ENCODE measurements at regions not wholly inside any gene's neighbourhood (a gene's known extent, or its start where the extent isn't known, plus 50 kb on each side); places are given as distances from the start of the nearest gene placed in this dataset.

DNA sequence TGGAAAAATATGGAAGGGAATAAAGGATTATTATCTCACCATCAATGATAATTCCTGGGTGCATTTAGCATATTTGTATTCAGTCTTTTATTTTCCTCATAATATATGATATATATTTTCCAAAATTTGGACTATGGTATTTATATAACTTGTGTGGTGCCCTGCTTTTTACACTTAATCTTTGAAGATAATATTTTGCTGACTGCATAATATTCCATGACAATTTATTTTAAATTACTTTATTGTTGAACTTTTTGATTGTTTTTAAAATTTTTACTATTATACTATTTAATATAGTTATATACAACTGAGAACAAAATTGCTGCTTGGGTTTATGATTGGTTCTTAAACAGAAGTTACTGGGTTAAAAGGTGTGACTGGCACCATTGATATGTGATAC lies 212.3 kb downstream of the TTC6 start:
- Histone ChIP-seq H3K36me3 (no peaks in the 10 kb centered on the region), H3K27me3 (no peaks in the 10 kb centered on the region), H3K4me3 (ENCODE audit: low read depth in 1 of 2, low read length in 1 of 2) (no peak overlapping the region), H3K4me1 (ENCODE audit: control insufficient read depth in 1 of 2, insufficient read depth in 1 of 2, low read depth in 1 of 2, low read length in 1 of 2) (no peaks in the 10 kb centered on the region), H3K9me3 (no peaks in the 10 kb centered on the region), H3K27ac (no peak overlapping the region)
- TF ChIP-seq, protein P1, sequence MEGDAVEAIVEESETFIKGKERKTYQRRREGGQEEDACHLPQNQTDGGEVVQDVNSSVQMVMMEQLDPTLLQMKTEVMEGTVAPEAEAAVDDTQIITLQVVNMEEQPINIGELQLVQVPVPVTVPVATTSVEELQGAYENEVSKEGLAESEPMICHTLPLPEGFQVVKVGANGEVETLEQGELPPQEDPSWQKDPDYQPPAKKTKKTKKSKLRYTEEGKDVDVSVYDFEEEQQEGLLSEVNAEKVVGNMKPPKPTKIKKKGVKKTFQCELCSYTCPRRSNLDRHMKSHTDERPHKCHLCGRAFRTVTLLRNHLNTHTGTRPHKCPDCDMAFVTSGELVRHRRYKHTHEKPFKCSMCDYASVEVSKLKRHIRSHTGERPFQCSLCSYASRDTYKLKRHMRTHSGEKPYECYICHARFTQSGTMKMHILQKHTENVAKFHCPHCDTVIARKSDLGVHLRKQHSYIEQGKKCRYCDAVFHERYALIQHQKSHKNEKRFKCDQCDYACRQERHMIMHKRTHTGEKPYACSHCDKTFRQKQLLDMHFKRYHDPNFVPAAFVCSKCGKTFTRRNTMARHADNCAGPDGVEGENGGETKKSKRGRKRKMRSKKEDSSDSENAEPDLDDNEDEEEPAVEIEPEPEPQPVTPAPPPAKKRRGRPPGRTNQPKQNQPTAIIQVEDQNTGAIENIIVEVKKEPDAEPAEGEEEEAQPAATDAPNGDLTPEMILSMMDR (IDR thresholded peaks at IDR 0.05), result no peak

GRCh38 chr14:37810094-37810801 lies 214.8 kb downstream of the TTC6 start:
- Histone ChIP-seq H3K9me3 (no peaks in the 10 kb centered on the region), H3K36me3 (no peaks in the 10 kb centered on the region), H3K27ac (no peak overlapping the region), H3K4me1 (ENCODE audit: control insufficient read depth in 1 of 2, insufficient read depth in 1 of 2, low read depth in 1 of 2, low read length in 1 of 2) (no peaks in the 10 kb centered on the region), H3K27me3 (no peaks in the 10 kb centered on the region), H3K4me3 (ENCODE audit: low read depth in 1 of 2, low read length in 1 of 2) (no peak overlapping the region)
- TF ChIP-seq, protein P1 (IDR thresholded peaks at IDR 0.05), result no peak

DNA sequence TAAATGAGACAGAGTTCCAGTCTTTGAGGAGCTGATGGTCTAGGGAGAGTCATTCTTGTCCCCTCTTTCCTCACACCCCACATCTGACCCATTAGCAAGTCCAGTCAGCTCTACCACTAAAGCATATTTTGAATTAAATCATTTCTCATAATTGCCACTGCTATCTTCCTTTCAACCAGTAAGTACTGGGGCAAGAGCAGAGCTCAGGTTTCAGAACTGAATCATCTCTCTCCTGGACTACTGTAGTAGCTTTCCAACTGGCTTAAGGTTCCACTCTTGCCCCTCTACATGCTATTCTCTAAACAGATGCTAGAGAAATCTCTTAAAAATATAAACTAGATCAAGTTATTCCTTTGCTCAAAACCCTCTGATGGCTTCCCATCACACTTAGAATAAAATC lies 218.3 kb downstream of the TTC6 start:
- no peaks in the 10 kb centered on the region for H3K9me3 ChIP-seq
- TF ChIP-seq, protein P1 (IDR thresholded peaks at IDR 0.05), result no peak
- H3K4me3 ChIP-seq (ENCODE audit: low read depth in 1 of 2, low read length in 1 of 2), result no peak overlapping the region
- H3K36me3 ChIP-seq, result no peaks in the 10 kb centered on the region
- no peaks in the 10 kb centered on the region for H3K27me3 ChIP-seq
- no peaks in the 10 kb centered on the region for H3K4me1 ChIP-seq (ENCODE audit: control insufficient read depth in 1 of 2, insufficient read depth in 1 of 2, low read depth in 1 of 2, low read length in 1 of 2)
- no peak overlapping the region for H3K27ac ChIP-seq

DNA sequence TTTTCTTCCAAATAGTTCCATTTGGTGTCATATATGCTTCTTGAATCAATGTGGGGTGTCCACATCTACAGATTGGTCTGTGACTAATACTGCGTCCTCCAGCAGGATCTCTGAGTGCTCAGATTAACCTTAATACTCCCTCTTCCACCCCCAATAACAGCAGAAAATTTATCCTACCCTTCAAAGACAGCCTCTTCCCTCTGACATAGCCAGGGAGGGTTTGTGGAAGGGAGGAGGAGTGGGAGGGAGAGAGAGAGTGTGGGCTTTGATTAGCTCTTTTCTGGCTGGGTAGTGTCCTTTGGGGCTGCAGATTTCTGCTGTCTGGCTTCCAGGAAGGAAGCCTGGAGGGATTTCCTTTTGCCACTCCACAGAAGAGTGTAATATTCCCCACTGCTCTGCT lies 220.7 kb downstream of the TTC6 start:
- Histone ChIP-seq H3K27ac (no peak overlapping the region), H3K4me1 (ENCODE audit: control insufficient read depth in 1 of 2, insufficient read depth in 1 of 2, low read depth in 1 of 2, low read length in 1 of 2) (no peaks in the 10 kb centered on the region), H3K36me3 (no peaks in the 10 kb centered on the region), H3K4me3 (ENCODE audit: low read depth in 1 of 2, low read length in 1 of 2) (no peak overlapping the region), H3K9me3 (no peaks in the 10 kb centered on the region), H3K27me3 (no peaks in the 10 kb centered on the region)
- TF ChIP-seq, protein P1 (IDR thresholded peaks at IDR 0.05), result no peak

DNA sequence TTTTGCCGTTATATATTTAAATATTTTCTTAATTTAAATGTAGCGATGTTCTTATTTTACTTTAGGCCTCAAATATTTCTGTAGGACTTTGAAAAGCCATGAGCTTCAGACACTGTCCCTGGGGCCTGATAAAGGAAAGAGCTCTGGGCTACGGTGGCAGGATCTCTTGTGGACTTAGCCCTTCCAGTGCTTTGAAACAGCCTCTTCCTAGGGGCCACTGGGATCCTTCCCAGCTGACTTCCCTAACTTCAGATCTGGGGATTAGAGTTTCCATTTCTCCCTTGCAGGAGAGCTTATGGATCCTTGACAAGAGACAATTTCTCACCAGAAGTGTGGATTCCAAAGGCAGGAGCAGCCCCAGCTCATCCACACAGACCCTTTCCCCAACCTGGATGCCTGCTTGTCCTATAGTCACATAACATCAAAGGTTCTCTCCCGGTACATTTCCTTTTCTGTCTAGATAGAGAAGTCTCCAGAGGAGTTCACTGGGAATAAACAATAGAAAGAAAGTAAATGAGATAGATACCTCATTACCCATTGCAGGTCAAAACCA lies 221.4 kb downstream of the TTC6 start:
- no peaks in the 10 kb centered on the region for H3K9me3 ChIP-seq
- H3K4me1 ChIP-seq (ENCODE audit: control insufficient read depth in 1 of 2, insufficient read depth in 1 of 2, low read depth in 1 of 2, low read length in 1 of 2), result no peaks in the 10 kb centered on the region
- H3K27me3 ChIP-seq, result no peaks in the 10 kb centered on the region
- no peak overlapping the region for H3K4me3 ChIP-seq (ENCODE audit: low read depth in 1 of 2, low read length in 1 of 2)
- H3K27ac ChIP-seq, result no peak overlapping the region
- TF ChIP-seq, protein P1 (IDR thresholded peaks at IDR 0.05), result no peak
- no peaks in the 10 kb centered on the region for H3K36me3 ChIP-seq
